ENCODE measurements at regions not wholly inside any gene's neighbourhood (a gene's known extent, or its start where the extent isn't known, plus 50 kb on each side); places are given as distances from the start of the nearest gene placed in this dataset.

DNA sequence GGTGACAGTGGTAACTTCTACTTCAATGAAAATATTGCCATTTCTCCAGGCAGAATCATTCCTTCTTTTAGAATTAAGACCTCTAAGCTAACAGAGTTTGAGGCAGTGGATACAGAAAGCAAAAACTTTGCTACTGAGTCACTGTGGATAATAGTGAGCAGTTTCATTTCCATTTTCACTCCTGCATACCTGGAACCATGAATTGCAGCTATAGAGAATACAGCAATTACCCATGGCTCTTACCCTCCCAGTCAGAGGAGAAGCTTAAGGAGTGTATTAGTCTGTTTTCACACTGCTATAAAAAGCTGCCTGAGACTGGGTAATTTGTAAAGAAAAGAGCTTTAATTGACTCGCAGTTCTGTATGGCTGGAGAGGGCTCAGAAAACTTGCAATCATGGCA lies 531.4 kb upstream of the CNTNAP5 start (continued):
- TF ChIP-seq, protein P1, sequence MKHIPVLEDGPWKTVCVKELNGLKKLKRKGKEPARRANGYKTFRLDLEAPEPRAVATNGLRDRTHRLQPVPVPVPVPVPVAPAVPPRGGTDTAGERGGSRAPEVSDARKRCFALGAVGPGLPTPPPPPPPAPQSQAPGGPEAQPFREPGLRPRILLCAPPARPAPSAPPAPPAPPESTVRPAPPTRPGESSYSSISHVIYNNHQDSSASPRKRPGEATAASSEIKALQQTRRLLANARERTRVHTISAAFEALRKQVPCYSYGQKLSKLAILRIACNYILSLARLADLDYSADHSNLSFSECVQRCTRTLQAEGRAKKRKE (CRISPR knock-in tag; IDR thresholded peaks at IDR 0.05; ENCODE audit: low read depth): no peak

DNA sequence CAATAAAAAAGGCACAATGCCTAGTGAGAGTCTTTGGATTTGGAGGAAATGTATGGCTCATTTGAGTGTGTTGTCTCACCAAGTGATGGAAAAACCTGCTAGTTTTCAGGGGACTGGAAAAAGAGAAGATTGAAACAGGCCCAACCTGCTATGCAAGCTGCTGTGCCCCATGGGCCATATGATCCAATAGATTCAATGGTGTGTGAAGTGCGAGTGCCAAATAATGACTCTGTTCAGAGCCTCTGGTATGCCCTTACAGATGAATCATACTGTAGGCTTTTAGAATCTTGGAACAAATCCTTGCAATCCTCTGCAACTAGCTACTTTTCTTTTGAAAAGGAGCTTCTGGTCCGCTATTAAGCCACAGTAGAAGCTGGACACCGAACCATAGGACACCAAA lies 529.8 kb upstream of the CNTNAP5 start:
- ATAC-seq (no peak), FAIRE-seq (no peak), DNase-seq (ENCODE audit: low read depth in 1 of 2, low spot score in 1 of 2) (no peak)
- H3K4me1 ChIP-seq: no peaks in the 10 kb centered on the region
- H3K4me3 ChIP-seq: no peak overlapping the region
- TF ChIP-seq HOXA7 (CRISPR knock-in tag; IDR thresholded peaks at IDR 0.05): no peak
- ChIA-PET POLR2A (no interaction called here), CTCF (no interaction called here)
- no peak overlapping the region for H3K27ac ChIP-seq
- no peak overlapping the region for H3K4me2 ChIP-seq
- 0% methylated on average over 3 of the region's 3 CpGs for WGBS (ENCODE audit: missing lambda C conversion rate)
- H3K9me3 ChIP-seq: no peaks in the 10 kb centered on the region

DNA sequence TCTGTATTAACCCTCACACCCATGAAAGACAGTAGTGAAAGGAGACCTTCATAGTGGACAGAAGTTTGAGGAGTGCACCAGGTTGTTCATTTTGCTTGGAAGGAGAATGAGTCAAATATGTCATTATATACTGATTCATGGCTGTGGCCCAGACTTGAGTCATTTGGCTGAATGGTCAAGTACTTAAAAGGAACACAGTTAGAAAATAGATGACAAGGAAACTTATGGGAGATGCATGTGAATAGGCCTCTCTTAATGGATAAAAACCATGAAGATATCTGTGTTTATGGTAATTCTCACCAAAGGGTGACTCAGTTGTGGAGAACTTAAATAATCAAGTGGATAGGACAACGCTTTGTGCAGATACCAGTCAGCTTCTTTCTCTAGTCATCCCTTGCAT lies 524.7 kb upstream of the CNTNAP5 start:
- POLR2A ChIA-PET: no interaction called here
- no peaks in the 10 kb centered on the region for H3K9me3 ChIP-seq
- H3K27ac ChIP-seq: no peak overlapping the region
- no peak overlapping the region for H3K4me2 ChIP-seq
- no peak overlapping the region for H3K4me3 ChIP-seq
- no peak for DNase-seq (ENCODE audit: low read depth in 1 of 2, low spot score in 1 of 2)
- H3K4me1 ChIP-seq: no peaks in the 10 kb centered on the region
- TF ChIP-seq, protein P2, sequence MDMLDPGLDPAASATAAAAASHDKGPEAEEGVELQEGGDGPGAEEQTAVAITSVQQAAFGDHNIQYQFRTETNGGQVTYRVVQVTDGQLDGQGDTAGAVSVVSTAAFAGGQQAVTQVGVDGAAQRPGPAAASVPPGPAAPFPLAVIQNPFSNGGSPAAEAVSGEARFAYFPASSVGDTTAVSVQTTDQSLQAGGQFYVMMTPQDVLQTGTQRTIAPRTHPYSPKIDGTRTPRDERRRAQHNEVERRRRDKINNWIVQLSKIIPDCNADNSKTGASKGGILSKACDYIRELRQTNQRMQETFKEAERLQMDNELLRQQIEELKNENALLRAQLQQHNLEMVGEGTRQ (IDR thresholded peaks at IDR 0.05): no peak
- no peak for TF ChIP-seq CHD4 (IDR thresholded peaks at IDR 0.05; ENCODE audit: borderline replicate concordance)
- TF ChIP-seq MYC (IDR thresholded peaks at IDR 0.05; ENCODE audit: borderline replicate concordance, low read length): no peak
- TF ChIP-seq TFCP2L1 (CRISPR knock-in tag; IDR thresholded peaks at IDR 0.05): no peak
- no peak for FAIRE-seq
- WGBS (ENCODE audit: missing lambda C conversion rate): 4% methylated on average over 1 of the region's 1 CpG
- CTCF ChIA-PET: no interaction called here
- no peak for ATAC-seq

DNA sequence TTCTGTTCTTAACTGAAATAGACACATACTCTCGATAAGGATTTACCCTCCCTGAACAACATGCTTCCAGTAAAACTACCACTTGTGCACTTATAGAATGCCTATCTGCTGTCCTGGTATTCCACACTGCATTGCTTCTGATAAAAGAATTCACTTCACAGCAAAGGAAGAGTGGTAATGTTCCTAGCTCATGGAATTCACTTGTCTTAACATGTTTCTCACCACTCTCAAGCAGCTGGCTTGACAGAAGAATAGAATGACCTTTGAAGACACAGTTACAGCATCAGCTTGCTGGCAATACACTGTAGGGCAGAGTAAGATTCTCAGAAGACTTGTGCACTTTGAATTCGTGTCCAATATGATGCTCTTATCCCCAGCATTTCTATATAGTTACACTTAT lies 524.1 kb upstream of the CNTNAP5 start:
- Histone ChIP-seq H3K4me3 (no peak overlapping the region), H3K9me3 (no peaks in the 10 kb centered on the region), H3K4me2 (no peak overlapping the region), H3K4me1 (no peaks in the 10 kb centered on the region), H3K27ac (no peak overlapping the region)
- CTCF ChIA-PET: no interaction called here
- POLR2A ChIA-PET: no interaction called here
- ATAC-seq (no peak), FAIRE-seq (no peak), DNase-seq (ENCODE audit: low read depth in 1 of 2, low spot score in 1 of 2) (no peak)
- WGBS (ENCODE audit: missing lambda C conversion rate): 0% methylated on average over 2 of the region's 2 CpGs
- TF ChIP-seq CHD2 (IDR thresholded peaks at IDR 0.05; ENCODE audit: low read length, partially characterized antibody) (no peak), HOXA7 (CRISPR knock-in tag; IDR thresholded peaks at IDR 0.05) (no peak), FOXS1 (CRISPR knock-in tag; IDR thresholded peaks at IDR 0.05) (no peak)
- TF ChIP-seq, protein P3, sequence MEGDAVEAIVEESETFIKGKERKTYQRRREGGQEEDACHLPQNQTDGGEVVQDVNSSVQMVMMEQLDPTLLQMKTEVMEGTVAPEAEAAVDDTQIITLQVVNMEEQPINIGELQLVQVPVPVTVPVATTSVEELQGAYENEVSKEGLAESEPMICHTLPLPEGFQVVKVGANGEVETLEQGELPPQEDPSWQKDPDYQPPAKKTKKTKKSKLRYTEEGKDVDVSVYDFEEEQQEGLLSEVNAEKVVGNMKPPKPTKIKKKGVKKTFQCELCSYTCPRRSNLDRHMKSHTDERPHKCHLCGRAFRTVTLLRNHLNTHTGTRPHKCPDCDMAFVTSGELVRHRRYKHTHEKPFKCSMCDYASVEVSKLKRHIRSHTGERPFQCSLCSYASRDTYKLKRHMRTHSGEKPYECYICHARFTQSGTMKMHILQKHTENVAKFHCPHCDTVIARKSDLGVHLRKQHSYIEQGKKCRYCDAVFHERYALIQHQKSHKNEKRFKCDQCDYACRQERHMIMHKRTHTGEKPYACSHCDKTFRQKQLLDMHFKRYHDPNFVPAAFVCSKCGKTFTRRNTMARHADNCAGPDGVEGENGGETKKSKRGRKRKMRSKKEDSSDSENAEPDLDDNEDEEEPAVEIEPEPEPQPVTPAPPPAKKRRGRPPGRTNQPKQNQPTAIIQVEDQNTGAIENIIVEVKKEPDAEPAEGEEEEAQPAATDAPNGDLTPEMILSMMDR (IDR thresholded peaks at IDR 0.05): no peak

DNA sequence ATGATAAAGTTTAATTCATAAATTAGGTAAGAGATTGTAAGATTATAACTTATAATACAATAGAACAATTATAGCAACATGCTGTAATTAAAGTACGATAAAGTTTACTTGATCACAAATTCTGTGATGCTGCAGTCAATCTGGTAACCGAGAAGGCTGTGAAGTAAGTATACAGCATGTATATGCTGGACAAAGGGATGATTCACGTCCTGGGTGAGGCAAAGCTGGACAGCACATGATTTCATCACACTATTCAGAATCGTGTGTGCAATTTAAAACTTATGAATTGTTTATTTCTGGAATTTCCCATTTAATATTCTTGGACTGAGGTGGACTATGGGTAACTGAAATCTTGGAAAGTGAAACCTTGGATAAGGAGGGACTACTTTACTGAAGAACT lies 522.2 kb upstream of the CNTNAP5 start:
- ATAC-seq: no peak
- TF ChIP-seq GATA3 (IDR thresholded peaks at IDR 0.05; ENCODE audit: borderline replicate concordance) (no peak), HOXB13 (CRISPR knock-in tag; IDR thresholded peaks at IDR 0.05; ENCODE audit: low read depth) (no peak), ZNF302 (CRISPR knock-in tag; IDR thresholded peaks at IDR 0.05) (no peak), CBX8 (IDR thresholded peaks at IDR 0.05) (no peak), FOSL2 (IDR thresholded peaks at IDR 0.05) (no peak), FOSL2 (CRISPR knock-in tag; IDR thresholded peaks at IDR 0.05) (no peak), POLR2A (IDR thresholded peaks at IDR 0.05; ENCODE audit: low read length) (no peak), KDM5A (IDR thresholded peaks at IDR 0.05) (no peak), MAFK (IDR thresholded peaks at IDR 0.05; ENCODE audit: partially characterized antibody) (no peak), POLR2AphosphoS2 (conservative IDR thresholded peaks at IDR 0.05; ENCODE audit: low read length) (no peak), NR3C1 (IDR thresholded peaks at IDR 0.05) (no peak), CHD4 (IDR thresholded peaks at IDR 0.05; ENCODE audit: borderline replicate concordance) (no peak), JUNB (IDR thresholded peaks at IDR 0.05) (no peak)
- TF ChIP-seq, protein P3 (IDR thresholded peaks at IDR 0.05): no peak
- TF ChIP-seq, protein P4, sequence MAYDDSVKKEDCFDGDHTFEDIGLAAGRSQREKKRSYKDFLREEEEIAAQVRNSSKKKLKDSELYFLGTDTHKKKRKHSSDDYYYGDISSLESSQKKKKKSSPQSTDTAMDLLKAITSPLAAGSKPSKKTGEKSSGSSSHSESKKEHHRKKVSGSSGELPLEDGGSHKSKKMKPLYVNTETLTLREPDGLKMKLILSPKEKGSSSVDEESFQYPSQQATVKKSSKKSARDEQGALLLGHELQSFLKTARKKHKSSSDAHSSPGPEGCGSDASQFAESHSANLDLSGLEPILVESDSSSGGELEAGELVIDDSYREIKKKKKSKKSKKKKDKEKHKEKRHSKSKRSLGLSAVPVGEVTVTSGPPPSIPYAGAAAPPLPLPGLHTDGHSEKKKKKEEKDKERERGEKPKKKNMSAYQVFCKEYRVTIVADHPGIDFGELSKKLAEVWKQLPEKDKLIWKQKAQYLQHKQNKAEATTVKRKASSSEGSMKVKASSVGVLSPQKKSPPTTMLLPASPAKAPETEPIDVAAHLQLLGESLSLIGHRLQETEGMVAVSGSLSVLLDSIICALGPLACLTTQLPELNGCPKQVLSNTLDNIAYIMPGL (CRISPR knock-in tag; IDR thresholded peaks at IDR 0.05; ENCODE audit: borderline replicate concordance): no peak
- CTCF ChIA-PET: no interaction called here
- Histone ChIP-seq H3K4me1 (no peaks in the 10 kb centered on the region), H3K4me3 (no peak overlapping the region), H3K27ac (no peak overlapping the region), H3K9me3 (no peaks in the 10 kb centered on the region), H3K4me2 (no peak overlapping the region)
- POLR2A ChIA-PET: no interaction called here
- FAIRE-seq: no peak
- DNase-seq (ENCODE audit: low read depth in 1 of 2, low spot score in 1 of 2): no peak
- 13% methylated on average over 4 of the region's 4 CpGs for WGBS (ENCODE audit: missing lambda C conversion rate)
